Mesenchymal stem cell (in vitro differentiated cells and primary cell): ENCODE measurements at regions not wholly inside any gene's neighbourhood (a gene's known extent, or its start where the extent isn't known, plus 50 kb on each side); places are given as distances from the start of the nearest gene placed in this dataset.

Experiments
- DNase-seq: peaks from one replicate; pipeline ENCODE4 v3.0.0-alpha.2; 2013
- H2AFZ ChIP-seq: one replicate; pipeline ENCODE4 v1.6.1; 2013; ENCODE audit warnings: low read depth, mild to moderate bottlenecking, control low read depth, inconsistent platforms, low read length, moderate library complexity
- H2AK5ac ChIP-seq: 2 replicates; pipeline ENCODE4 v1.6.1; 2013; ENCODE audit warnings: low read length, moderate library complexity, mild to moderate bottlenecking, inconsistent platforms; ENCODE audit not compliant: severe bottlenecking
- H2BK120ac ChIP-seq: one replicate; pipeline ENCODE4 v1.6.1; 2013; ENCODE audit warnings: low read depth, mild to moderate bottlenecking, inconsistent platforms, low read length, moderate library complexity
- H2BK12ac ChIP-seq, 2 experiments: one replicate each; pipeline ENCODE4 v1.6.1; 2013; ENCODE audit warnings: inconsistent platforms in 2 of 2, low read length in 2 of 2, mild to moderate bottlenecking in 2 of 2, moderate library complexity in 2 of 2, control low read depth in 1 of 2
- H2BK15ac ChIP-seq: one replicate; pipeline ENCODE4 v1.6.1; 2013; ENCODE audit warnings: mild to moderate bottlenecking, low read depth, inconsistent platforms; ENCODE audit not compliant: poor library complexity, severe bottlenecking
- H2BK5ac ChIP-seq: 2 replicates; pipeline ENCODE4 v1.6.1; 2013; ENCODE audit warnings: low read depth, mild to moderate bottlenecking, low read length, control low read depth, inconsistent platforms; ENCODE audit not compliant: poor library complexity, severe bottlenecking
- H3K14ac ChIP-seq, 2 experiments: one replicate each; pipeline ENCODE4 v1.6.1; 2013; ENCODE audit warnings: inconsistent platforms in 2 of 2, low read length in 2 of 2, control low read depth in 1 of 2, mild to moderate bottlenecking in 1 of 2, moderate library complexity in 1 of 2
- H3K18ac ChIP-seq, 2 experiments: one replicate each; pipeline ENCODE4 v1.6.1; 2013; ENCODE audit warnings: inconsistent platforms in 2 of 2, low read length in 2 of 2, control low read depth in 1 of 2, low read depth in 1 of 2, mild to moderate bottlenecking in 1 of 2
- H3K23ac ChIP-seq, 2 experiments: one replicate each; pipeline ENCODE4 v1.6.1; 2013; ENCODE audit warnings: inconsistent platforms in 2 of 2, low read length in 2 of 2, mild to moderate bottlenecking in 2 of 2, moderate library complexity in 2 of 2, control low read depth in 1 of 2
- H3K27ac ChIP-seq: 2 replicates; pipeline ENCODE4 v1.5.1; 2013; ENCODE audit warnings: mild to moderate bottlenecking, moderate library complexity, low read length, control low read depth, inconsistent platforms; ENCODE audit not compliant: poor library complexity, severe bottlenecking
- H3K27me3 ChIP-seq, 2 experiments: 2 replicates each; pipeline versions ENCODE4 v1.6.1 to v1.7.0; 2013; ENCODE audit warnings: low read length in 2 of 2, mild to moderate bottlenecking in 2 of 2, moderate library complexity in 2 of 2, control low read depth in 1 of 2, inconsistent platforms in 1 of 2; ENCODE audit not compliant: control insufficient read depth in 1 of 2, insufficient read depth in 1 of 2
- H3K36me3 ChIP-seq, 2 experiments: 2 replicates each; pipeline versions ENCODE4 v1.6.1 to v1.7.0; 2013; ENCODE audit warnings: low read length in 2 of 2, control low read depth in 1 of 2, inconsistent platforms in 1 of 2, low read depth in 1 of 2, mild to moderate bottlenecking in 1 of 2; ENCODE audit not compliant: insufficient read depth in 2 of 2, control insufficient read depth in 1 of 2
- H3K4ac ChIP-seq, 2 experiments: one replicate each; pipeline ENCODE4 v1.6.1; 2013; ENCODE audit warnings: inconsistent platforms in 2 of 2, low read length in 2 of 2, mild to moderate bottlenecking in 2 of 2, moderate library complexity in 2 of 2, control low read depth in 1 of 2, low read depth in 1 of 2
- H3K4me1 ChIP-seq: 2 replicates; pipeline ENCODE4 v1.6.1; 2013; ENCODE audit warnings: low read depth, low read length, control low read depth; ENCODE audit not compliant: control insufficient read depth, insufficient read depth
- H3K4me2 ChIP-seq: 2 replicates; pipeline ENCODE4 v1.6.1; 2013; ENCODE audit warnings: low read length, mild to moderate bottlenecking, inconsistent platforms; ENCODE audit not compliant: poor library complexity, severe bottlenecking
- H3K4me3 ChIP-seq, 2 experiments: 2 replicates each; pipeline versions ENCODE4 v1.5.1 to v1.7.0; 2013; ENCODE audit warnings: low read length in 2 of 2, mild to moderate bottlenecking in 2 of 2, control low read depth in 1 of 2, low read depth in 1 of 2; ENCODE audit not compliant: insufficient read depth in 1 of 2
- H3K79me1 ChIP-seq: replicated peaks from 2 replicates; pipeline ENCODE4 v1.6.1; 2013; ENCODE audit warnings: mild to moderate bottlenecking, control low read depth, low read length, inconsistent platforms; ENCODE audit not compliant: poor library complexity, severe bottlenecking
- H3K9ac ChIP-seq: 2 replicates; pipeline ENCODE4 v1.7.0; 2013; ENCODE audit warnings: mild to moderate bottlenecking, low read length, moderate library complexity
- H3K9me3 ChIP-seq: 2 replicates; pipeline ENCODE4 v1.7.0; 2013; ENCODE audit warnings: mild to moderate bottlenecking, low read length; ENCODE audit not compliant: control insufficient read depth
- H4K8ac ChIP-seq: one replicate; pipeline ENCODE4 v1.6.1; 2013; ENCODE audit warnings: inconsistent platforms, mild to moderate bottlenecking, low read length, moderate library complexity
- H4K91ac ChIP-seq: one replicate; pipeline ENCODE4 v1.6.1; 2013; ENCODE audit warnings: mild to moderate bottlenecking, low read length, inconsistent platforms
- WGBS: methylation state at CpG from one replicate; pipeline ENCODE4 v1.1.7; 2013; ENCODE audit warnings: mixed read lengths; 5-methylcytosine and 5-hydroxymethylcytosine counted together

GRCh38 chr5:121758615-121759014 lies 93.1 kb upstream of the FTMT start:
- H2AFZ ChIP-seq = no peak overlapping the region
- no peak overlapping the region for H3K9ac ChIP-seq
- H2AK5ac ChIP-seq = no peak overlapping the region

GRCh38 chr5:121762426-121762825 lies 89.3 kb upstream of the FTMT start:
- no peak for DNase-seq
- Histone ChIP-seq H3K27ac (no peak overlapping the region), H2BK12ac (no peak overlapping the region), H4K91ac (no peak overlapping the region), H3K36me3 (no peaks in the 10 kb centered on the region), H3K79me1 (no peaks in the 10 kb centered on the region), H3K14ac (no peak overlapping the region), H3K4ac (no peak overlapping the region), H2BK15ac (no peak overlapping the region), H3K9me3 (no peaks in the 10 kb centered on the region), H2BK120ac (no peak overlapping the region), H3K27me3 (no peaks in the 10 kb centered on the region), H3K23ac (no peak overlapping the region), H2BK5ac (no peak overlapping the region), H3K4me2 (no peak overlapping the region), H3K4me3 (no peak overlapping the region), H4K8ac (no peak overlapping the region), H2AK5ac (no peak overlapping the region), H3K9ac (no peak overlapping the region), H2AFZ (no peak overlapping the region), H3K18ac (no peak overlapping the region), H3K4me1 (no peaks in the 10 kb centered on the region)
- WGBS = no CpG with 5 or more reads among the region's 1 CpG

More at GRCh38 chr5:121758615-121759014, 93.1 kb upstream of the FTMT start:
- H3K27ac ChIP-seq = no peak overlapping the region
- no peaks in the 10 kb centered on the region for H3K36me3 ChIP-seq
- no peak overlapping the region for H2BK12ac ChIP-seq
- H3K9me3 ChIP-seq = no peaks in the 10 kb centered on the region
- DNase-seq = no peak
- no peak overlapping the region for H2BK5ac ChIP-seq
- H4K8ac ChIP-seq = peak overlapping the region; percentile 19
- H3K79me1 ChIP-seq = no peaks in the 10 kb centered on the region
- H3K4me3 ChIP-seq = no peak overlapping the region
- no peak overlapping the region for H2BK15ac ChIP-seq
- 74% methylated on average over 5 of the region's 6 CpGs for WGBS
- no peaks in the 10 kb centered on the region for H3K4me1 ChIP-seq
- no peak overlapping the region for H3K18ac ChIP-seq
- H3K4me2 ChIP-seq = no peak overlapping the region
- H3K23ac ChIP-seq = no peak overlapping the region
- no peak overlapping the region for H4K91ac ChIP-seq
- H3K14ac ChIP-seq = no peak overlapping the region
- H3K4ac ChIP-seq = no peak overlapping the region
- H3K27me3 ChIP-seq = no peaks in the 10 kb centered on the region
- no peak overlapping the region for H2BK120ac ChIP-seq

GRCh38 chr5:121763665-121764064 lies 88.0 kb upstream of the FTMT start:
- Histone ChIP-seq H3K9me3 (no peaks in the 10 kb centered on the region), H2AFZ (no peak overlapping the region), H2BK5ac (no peak overlapping the region), H2BK120ac (no peak overlapping the region), H3K4me2 (no peak overlapping the region), H3K36me3 (no peaks in the 10 kb centered on the region), H4K8ac (no peak overlapping the region), H3K18ac (no peak overlapping the region), H3K14ac (no peak overlapping the region), H4K91ac (no peak overlapping the region), H2BK15ac (no peak overlapping the region), H3K27ac (no peak overlapping the region), H3K4me1 (no peaks in the 10 kb centered on the region), H3K79me1 (no peaks in the 10 kb centered on the region), H3K23ac (no peak overlapping the region), H2BK12ac (no peak overlapping the region), H3K4ac (no peak overlapping the region), H3K4me3 (no peak overlapping the region), H3K27me3 (no peaks in the 10 kb centered on the region), H2AK5ac (no peak overlapping the region), H3K9ac (no peak overlapping the region)
- WGBS = 94% methylated on average over 2 of the region's 2 CpGs
- DNase-seq = no peak

- Histone ChIP-seq H3K36me3 (no peaks in the 10 kb centered on the region), H3K9me3 (no peaks in the 10 kb centered on the region), H3K27me3 (no peaks in the 10 kb centered on the region), H2AFZ (no peak overlapping the region), H3K79me1 (no peaks in the 10 kb centered on the region), H3K4me3 (no peak overlapping the region), H3K4ac (no peak overlapping the region), H3K18ac (no peak overlapping the region), H3K9ac (no peak overlapping the region), H4K91ac (no peak overlapping the region), H3K27ac (no peak overlapping the region), H3K14ac (no peak overlapping the region), H2BK5ac (no peak overlapping the region), H3K4me1 (no peaks in the 10 kb centered on the region), H3K23ac (no peak overlapping the region), H2AK5ac (no peak overlapping the region), H4K8ac (no peak overlapping the region), H3K4me2 (no peak overlapping the region), H2BK12ac (no peak overlapping the region), H2BK15ac (no peak overlapping the region), H2BK120ac (no peak overlapping the region)
- no peak for DNase-seq
- WGBS = no CpG with 5 or more reads among the region's 1 CpG
Measured at GRCh38 chr5:121780406-121780805, 71.3 kb upstream of the FTMT start.
